HG02970 (cell line): ENCODE measurements at regions not wholly inside any gene's neighbourhood (a gene's known extent, or its start where the extent isn't known, plus 50 kb on each side); places are given as distances from the start of the nearest gene placed in this dataset.
"Not testable (repeated sequence)": the region's sequence is repeated elsewhere in the genome, so short reads cannot be mapped to it uniquely, and the experiment has no call there.

Experiments used
- ATAC-seq: cut with Tn5 transposase; IDR thresholded peaks from one replicate; pipeline ENCODE4 v1.9.1; 2021; ENCODE audit warnings: mild to moderate bottlenecking, moderate library complexity, moderate number of reproducible peaks; ENCODE audit not compliant: unreplicated experiment, low FRiP score

GRCh38 chr5:105924366-105924765 lies 1746.4 kb downstream of the EFNA5 start:
- ATAC-seq, result no peak

- ATAC-seq, result no peak
Observed at GRCh38 chr5:105922574-105922973, 1748.2 kb downstream of the EFNA5 start.

GRCh38 chr5:105922080-105922479 lies 1748.7 kb downstream of the EFNA5 start:
- no peak for ATAC-seq

- no peak for ATAC-seq
Observed at GRCh38 chr5:105917189-105917588, 1753.5 kb downstream of the EFNA5 start.

GRCh38 chr5:105907016-105907415 lies 1763.7 kb downstream of the EFNA5 start:
- no peak for ATAC-seq

- no peak for ATAC-seq
Observed at GRCh38 chr5:105905392-105905791, 1765.3 kb downstream of the EFNA5 start.

- no peak for ATAC-seq
Observed at GRCh38 chr5:105903069-105903468, 1767.7 kb downstream of the EFNA5 start.

- ATAC-seq, result no peak
Observed at GRCh38 chr5:105899726-105900125, 1771.0 kb downstream of the EFNA5 start.

- ATAC-seq, result no peak
Observed at GRCh38 chr5:105898183-105898582, 1772.6 kb downstream of the EFNA5 start.

GRCh38 chr5:105885266-105885665 lies 1785.5 kb downstream of the EFNA5 start:
- no peak for ATAC-seq

GRCh38 chr5:105882956-105883481 lies 1787.7 kb downstream of the EFNA5 start:
- ATAC-seq, result no peak

- no peak for ATAC-seq
Observed at GRCh38 chr5:105878402-105878801, 1792.3 kb downstream of the EFNA5 start.

- no peak for ATAC-seq
Observed at GRCh38 chr5:105877592-105877991, 1793.1 kb downstream of the EFNA5 start.

- no peak for ATAC-seq
Observed at GRCh38 chr5:105874316-105874715, 1796.4 kb downstream of the EFNA5 start.

- ATAC-seq, result no peak
Observed at GRCh38 chr5:105872569-105873270, 1798.0 kb downstream of the EFNA5 start.

- no peak for ATAC-seq
Observed at GRCh38 chr5:105868038-105868780, 1802.5 kb downstream of the EFNA5 start.

GRCh38 chr5:105865834-105866233 lies 1804.9 kb downstream of the EFNA5 start:
- no peak for ATAC-seq

GRCh38 chr5:105859350-105859749 lies 1811.4 kb downstream of the EFNA5 start:
- not testable (repeated sequence) for ATAC-seq

- ATAC-seq, result no peak
Observed at GRCh38 chr5:105849701-105850100, 1821.0 kb downstream of the EFNA5 start.

- ATAC-seq, result no peak
Observed at GRCh38 chr5:105840800-105841199, 1829.9 kb downstream of the EFNA5 start.

GRCh38 chr5:105836887-105837286 lies 1833.8 kb downstream of the EFNA5 start:
- ATAC-seq, result no peak

GRCh38 chr5:105836268-105836667 lies 1834.5 kb downstream of the EFNA5 start:
- no peak for ATAC-seq
